Colon (tissue), 2 donors: ENCODE measurements at regions not wholly inside any gene's neighbourhood (a gene's known extent, or its start where the extent isn't known, plus 50 kb on each side); places are given as distances from the start of the nearest gene placed in this dataset.
"Not testable (repeated sequence)": the region's sequence is repeated elsewhere in the genome, so short reads cannot be mapped to it uniquely, and the experiment has no call there.

Experiments used
- FAIRE-seq: peaks from 2 replicates; lab custom pipeline; 2012; peaks lifted over from hg19 to GRCh38; lab: Jason Lieb, UNC
- donor health status: control.
- donor health status: control.

DNA sequence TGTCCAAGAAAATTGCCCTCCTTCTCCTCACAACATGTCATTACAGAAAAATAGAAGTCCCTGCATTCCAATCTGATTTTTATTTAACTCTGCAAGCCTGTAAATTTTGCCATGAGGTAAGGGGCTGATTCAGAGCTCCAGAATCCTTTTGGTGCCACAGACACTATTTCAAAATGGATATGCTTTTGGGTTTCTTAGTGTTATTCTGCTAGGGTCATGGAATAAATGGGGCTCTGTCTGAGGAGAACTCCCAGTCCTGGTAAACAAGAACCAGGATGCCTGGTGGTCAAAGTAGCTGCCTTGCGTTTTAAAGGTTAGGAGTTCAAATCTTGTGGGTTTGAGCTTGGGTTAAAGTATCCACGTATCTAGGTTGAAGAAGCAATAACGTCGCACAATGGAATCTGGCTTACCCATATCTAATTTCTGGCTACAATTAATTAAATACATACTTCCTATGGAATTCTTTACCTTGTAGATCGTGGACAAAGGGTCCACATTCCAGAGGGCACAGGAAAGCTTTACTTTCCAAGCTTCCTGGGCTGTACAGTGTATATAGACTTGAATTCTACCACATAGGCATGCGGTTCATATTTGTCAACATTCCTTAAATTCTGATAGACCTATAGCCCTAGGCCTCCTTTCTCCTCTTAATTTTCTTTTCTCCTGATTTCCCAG, 98.0 kb upstream of the CDC42BPA start:
- FAIRE-seq, result no peak

- no peak for FAIRE-seq
Measured at GRCh38 chr1:227415115-227415790, 97.0 kb upstream of the CDC42BPA start.

DNA sequence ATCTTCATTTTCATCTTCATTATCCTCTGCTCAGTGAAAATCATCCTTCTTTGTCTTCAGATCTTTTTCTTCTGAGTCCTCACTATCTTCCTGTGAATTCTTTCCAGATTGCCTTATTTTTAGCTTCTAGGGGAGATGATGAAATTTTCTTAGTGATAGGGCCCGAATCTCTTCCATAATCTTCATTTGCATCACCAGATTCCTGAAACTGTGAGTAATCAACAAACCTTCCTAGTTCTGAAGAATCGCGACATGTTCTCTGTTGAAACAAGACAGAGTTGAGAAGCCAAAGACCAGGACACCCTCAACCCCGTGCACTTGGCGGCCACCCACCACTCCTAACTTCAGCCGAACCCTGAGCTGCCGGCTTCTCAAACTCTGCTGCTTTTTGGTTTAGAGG, 92.8 kb upstream of the CDC42BPA start:
- FAIRE-seq, result no peak

- FAIRE-seq, result not testable (repeated sequence)
Measured at GRCh38 chr1:227406332-227406731, 88.0 kb upstream of the CDC42BPA start.

DNA sequence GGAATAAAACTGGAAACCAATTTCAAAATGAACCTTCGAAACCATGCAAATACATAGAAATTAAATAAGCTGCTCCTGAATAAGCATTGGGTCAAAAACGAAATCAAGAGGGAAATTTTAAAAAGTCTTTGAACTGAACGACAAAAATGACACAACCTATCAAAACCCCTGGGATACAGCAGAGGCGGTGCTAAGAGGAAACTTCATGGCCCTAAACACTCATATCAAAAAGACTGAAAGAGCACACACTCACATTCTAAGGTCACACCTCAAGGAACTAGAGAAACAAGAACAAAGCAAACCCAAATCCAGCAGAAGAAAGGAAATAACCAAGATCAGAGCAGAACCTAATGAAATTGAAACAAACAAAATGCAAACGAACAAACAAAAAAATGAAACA, 85.2 kb upstream of the CDC42BPA start:
- no peak for FAIRE-seq

GRCh38 chr1:227401562-227402342, 83.5 kb upstream of the CDC42BPA start:
- FAIRE-seq, result no peak

DNA sequence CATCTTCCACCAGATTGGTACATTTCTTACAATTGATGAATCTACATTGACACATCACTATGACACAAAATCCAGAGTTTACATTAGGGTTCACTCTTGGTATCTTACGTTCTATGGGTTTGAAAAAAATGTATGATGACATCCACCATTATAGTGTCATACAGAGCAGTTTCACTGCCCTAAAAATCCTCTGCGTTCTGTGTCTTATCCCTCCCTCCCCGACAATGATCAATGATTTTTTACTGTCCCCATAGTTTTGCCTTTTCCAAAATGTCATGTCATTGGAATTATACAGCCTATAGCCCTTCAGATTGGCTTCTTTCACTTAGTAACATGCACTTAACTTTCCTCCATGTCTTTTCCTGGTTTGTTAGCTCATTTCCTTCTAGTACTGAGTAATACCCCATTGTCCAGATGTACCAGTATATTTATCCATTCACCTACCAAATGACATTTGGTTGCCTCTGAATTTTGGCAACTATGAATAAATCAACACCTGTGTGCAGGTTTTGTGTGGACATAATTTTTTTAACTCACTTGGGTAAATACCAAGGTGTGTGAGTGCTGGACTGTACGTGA, 80.9 kb upstream of the CDC42BPA start:
- no peak for FAIRE-seq

- no peak for FAIRE-seq
Measured at GRCh38 chr1:227397354-227397978, 79.2 kb upstream of the CDC42BPA start.

DNA sequence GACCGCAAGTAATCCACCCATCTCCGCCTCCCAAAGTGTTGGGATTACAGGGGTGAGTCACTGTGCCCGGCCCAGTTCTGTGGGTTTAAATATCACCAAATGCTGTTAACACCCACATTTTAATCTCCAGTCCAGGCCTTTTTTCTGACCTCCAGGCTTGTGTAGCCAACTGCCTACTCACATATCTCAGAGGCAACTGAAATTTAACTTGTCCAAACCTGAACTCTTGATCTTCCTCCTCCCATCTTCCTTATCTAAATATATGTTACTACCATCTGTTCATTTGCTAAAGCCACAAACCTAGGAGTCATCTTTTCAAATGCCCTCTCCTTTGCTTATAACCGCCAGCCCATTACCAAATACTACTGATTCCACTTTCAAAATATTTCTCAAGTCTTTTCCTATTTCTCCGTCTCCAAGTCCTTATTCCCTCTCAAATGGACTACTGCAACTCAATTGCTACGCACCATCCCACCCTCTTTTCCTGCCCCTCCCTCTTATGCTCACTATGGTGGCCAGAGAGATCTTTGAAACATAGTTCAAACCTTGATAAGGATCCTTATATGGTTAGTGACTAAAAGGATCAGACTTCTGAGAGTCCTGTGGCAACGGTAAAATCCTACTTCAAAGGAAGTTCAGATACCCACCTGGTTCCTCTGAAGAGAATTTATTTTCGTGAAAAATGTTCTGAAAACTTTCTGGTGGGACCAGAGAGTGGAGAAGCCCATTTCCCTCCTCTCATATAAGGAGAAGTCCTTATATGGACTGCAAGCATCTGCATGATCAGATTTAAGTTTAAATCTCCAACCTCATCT, 78.5 kb upstream of the CDC42BPA start:
- FAIRE-seq, result no peak

GRCh38 chr1:227395426-227396028, 77.2 kb upstream of the CDC42BPA start:
- no peak for FAIRE-seq

- no peak for FAIRE-seq
Measured at GRCh38 chr1:227392984-227393764, 74.9 kb upstream of the CDC42BPA start.

GRCh38 chr1:227391879-227392278, 73.6 kb upstream of the CDC42BPA start:
- no peak for FAIRE-seq

GRCh38 chr1:227391211-227391610, 72.9 kb upstream of the CDC42BPA start:
- no peak for FAIRE-seq

GRCh38 chr1:227390525-227390924, 72.2 kb upstream of the CDC42BPA start:
- no peak for FAIRE-seq

DNA sequence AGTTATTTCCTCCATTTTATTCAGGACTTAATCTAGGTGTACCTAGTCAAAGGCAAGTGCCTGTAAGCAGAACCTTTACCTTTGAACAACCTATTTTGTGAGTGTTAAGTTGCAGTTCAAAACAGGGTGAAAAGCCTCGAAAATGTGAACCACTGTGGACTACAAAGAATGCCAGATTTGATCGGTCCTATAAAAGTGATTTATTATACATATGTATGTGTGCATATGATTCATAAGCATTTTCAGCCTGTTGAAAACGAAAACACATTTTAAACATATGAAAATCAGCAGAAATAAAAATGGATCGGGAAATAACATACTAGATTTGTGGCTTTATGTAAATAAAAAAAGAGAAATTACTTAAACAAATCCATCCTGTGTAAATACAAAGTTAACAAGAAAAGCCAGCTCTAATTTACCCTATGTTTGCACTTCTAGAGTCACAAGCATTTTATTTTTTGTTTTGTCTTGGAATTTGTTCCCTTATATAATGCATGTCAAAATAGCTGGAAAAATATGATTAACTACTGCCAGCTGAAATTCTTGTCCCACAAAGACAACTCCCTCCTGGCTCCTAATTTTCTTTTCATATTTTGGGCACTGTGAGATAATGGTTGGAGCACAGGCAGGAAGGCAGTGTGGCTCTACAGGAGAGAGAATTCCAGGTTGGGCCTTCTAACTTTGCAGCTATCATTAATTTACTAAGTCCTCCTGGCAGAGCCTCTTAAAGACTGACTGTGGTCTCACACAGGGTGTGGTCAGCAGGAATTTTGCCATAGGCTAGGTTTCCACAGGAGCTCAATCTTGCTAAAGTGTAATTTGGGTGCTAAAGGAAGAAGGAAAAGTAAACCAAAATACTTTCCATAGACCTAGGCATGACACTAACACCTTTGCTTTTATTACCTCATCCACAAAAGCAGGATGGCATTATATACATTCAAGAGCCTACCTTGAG, 70.2 kb upstream of the CDC42BPA start:
- FAIRE-seq, result no peak

DNA sequence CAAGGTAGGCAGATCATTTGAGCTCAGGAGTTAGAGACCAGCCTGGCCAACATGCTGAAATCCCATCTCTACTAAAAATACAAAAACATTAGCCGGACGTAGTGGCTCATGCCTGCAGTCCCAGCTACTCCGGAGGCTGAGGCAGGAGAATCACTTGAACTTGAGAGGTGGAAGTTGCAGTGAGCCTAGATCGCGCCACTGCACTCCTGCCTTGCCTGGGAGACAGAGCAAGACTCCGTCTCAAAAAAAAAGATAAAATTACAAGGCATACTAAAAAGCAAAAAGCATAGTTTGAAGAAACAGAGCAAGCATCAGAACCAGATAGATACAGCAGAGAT, 61.2 kb upstream of the CDC42BPA start:
- FAIRE-seq, result no peak

- no peak for FAIRE-seq
Measured at GRCh38 chr1:227378871-227379554, 60.7 kb upstream of the CDC42BPA start.

GRCh38 chr1:227378181-227378580, 59.9 kb upstream of the CDC42BPA start:
- no peak for FAIRE-seq

GRCh38 chr1:227374846-227375245, 56.6 kb upstream of the CDC42BPA start:
- no peak for FAIRE-seq
